ENCODE measurements at regions not wholly inside any gene's neighbourhood (a gene's known extent, or its start where the extent isn't known, plus 50 kb on each side); places are given as distances from the start of the nearest gene placed in this dataset.

DNA sequence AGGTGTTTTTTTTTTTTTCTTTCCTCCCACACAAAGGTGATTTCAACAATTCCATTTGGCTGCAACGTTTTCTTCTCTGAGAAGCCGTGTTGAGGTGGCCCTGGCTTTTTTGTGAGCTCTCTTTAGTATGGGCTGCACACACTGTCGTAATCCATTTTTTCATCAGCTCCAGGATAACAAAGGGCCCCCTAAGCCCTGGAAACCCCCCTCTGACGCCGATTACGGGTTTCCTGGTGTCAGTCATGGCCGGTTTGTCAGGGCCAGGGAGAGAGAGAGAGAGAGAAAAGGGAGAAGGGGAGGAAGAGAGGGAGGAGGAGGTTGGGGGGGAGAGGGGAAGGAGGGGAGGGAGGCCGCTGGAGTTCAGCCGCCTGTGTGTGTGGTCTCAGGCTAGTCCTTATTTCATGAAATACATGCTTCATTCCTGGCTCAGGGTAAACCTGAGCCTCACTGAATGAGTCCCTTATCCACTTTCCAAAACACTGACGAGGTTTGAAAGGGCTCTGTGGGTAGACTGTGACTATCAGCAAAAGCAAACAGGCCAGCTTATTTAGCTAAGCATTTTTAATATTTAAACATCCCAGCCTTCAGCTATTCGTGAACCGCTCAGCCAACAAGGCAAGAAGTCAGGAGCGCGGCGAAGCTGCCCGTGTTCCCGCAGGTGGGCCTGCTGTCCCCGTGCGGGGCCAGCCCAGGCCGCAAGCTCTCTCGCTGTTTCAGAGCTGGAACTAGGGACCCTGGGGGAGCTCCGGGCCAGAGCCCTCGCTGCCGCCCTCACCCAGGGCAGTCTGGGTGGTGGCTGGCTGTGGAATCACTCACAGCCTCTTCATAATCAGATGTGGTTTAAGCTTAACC is 172.8 kb downstream of the ERCC6L2 start:
- DNase-seq (peak in 1 of 5 donors; percentile 23), ATAC-seq (peak in 2 of 4 donors; percentile 32 to 38)
- H3K27ac ChIP-seq, result peak overlapping the region in 8 of 12 donors; percentile 5 to 78 (median 30)
- H3K4me1 ChIP-seq, result peaks cover 0 to 17% (median 0%) of the 10 kb centered on the region in 12 donors
- TF ChIP-seq, protein P1, sequence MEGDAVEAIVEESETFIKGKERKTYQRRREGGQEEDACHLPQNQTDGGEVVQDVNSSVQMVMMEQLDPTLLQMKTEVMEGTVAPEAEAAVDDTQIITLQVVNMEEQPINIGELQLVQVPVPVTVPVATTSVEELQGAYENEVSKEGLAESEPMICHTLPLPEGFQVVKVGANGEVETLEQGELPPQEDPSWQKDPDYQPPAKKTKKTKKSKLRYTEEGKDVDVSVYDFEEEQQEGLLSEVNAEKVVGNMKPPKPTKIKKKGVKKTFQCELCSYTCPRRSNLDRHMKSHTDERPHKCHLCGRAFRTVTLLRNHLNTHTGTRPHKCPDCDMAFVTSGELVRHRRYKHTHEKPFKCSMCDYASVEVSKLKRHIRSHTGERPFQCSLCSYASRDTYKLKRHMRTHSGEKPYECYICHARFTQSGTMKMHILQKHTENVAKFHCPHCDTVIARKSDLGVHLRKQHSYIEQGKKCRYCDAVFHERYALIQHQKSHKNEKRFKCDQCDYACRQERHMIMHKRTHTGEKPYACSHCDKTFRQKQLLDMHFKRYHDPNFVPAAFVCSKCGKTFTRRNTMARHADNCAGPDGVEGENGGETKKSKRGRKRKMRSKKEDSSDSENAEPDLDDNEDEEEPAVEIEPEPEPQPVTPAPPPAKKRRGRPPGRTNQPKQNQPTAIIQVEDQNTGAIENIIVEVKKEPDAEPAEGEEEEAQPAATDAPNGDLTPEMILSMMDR (IDR thresholded peaks at IDR 0.05), result no peak
- TF ChIP-seq POLR2A (IDR thresholded peaks at IDR 0.05), result no peak
- peaks cover 0 to 6% (median 0%) of the 10 kb centered on the region in 9 donors for H3K27me3 ChIP-seq
- no peaks in the 10 kb centered on the region for H3K9me3 ChIP-seq
- intact Hi-C loops (cut with DNase I), result no loop called here
- WGBS, 4 donors, result 58 to 70% (median 62%) methylated on average over 21 to 24 of the region's 24 CpGs
- H3K4me3 ChIP-seq, result peak overlapping the region in 3 of 12 donors; percentile 11 to 34 (median 29)
- H3K36me3 ChIP-seq, result no peaks in the 10 kb centered on the region

DNA sequence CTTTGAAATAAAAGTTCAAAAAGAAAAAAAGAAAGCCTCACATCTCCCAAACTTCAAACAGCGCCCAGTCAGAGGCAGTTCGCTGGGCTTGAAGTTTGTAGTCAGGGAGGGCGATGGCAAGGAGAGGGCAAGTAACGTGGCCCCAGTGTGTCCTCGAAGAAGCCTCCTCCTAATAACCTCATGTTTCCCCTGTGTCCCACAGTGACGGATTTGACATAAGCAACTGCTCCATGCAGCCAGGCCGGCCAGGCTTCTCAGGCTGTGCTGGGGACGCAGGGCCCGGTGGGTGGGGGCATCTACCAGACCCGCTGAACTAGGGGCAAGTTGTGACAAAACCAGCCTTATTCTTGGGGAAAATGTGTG is 172.2 kb downstream of the ERCC6L2 start:
- intact Hi-C loops (cut with DNase I), result no loop called here
- peaks cover 0 to 17% (median 0%) of the 10 kb centered on the region in 12 donors for H3K4me1 ChIP-seq
- no peak for DNase-seq
- WGBS, 4 donors, result 79 to 90% (median 88%) methylated on average over 10 of the region's 10 CpGs
- H3K27me3 ChIP-seq, result peaks cover 0 to 6% (median 0%) of the 10 kb centered on the region in 9 donors
- TF ChIP-seq, protein P1 (IDR thresholded peaks at IDR 0.05), result no peak
- TF ChIP-seq POLR2A (IDR thresholded peaks at IDR 0.05), result no peak
- no peak overlapping the region for H3K4me3 ChIP-seq
- H3K9me3 ChIP-seq, result no peaks in the 10 kb centered on the region
- no peaks in the 10 kb centered on the region for H3K36me3 ChIP-seq
- H3K27ac ChIP-seq, result peak overlapping the region in 1 of 12 donors; percentile 78
- ATAC-seq, result no peak

DNA sequence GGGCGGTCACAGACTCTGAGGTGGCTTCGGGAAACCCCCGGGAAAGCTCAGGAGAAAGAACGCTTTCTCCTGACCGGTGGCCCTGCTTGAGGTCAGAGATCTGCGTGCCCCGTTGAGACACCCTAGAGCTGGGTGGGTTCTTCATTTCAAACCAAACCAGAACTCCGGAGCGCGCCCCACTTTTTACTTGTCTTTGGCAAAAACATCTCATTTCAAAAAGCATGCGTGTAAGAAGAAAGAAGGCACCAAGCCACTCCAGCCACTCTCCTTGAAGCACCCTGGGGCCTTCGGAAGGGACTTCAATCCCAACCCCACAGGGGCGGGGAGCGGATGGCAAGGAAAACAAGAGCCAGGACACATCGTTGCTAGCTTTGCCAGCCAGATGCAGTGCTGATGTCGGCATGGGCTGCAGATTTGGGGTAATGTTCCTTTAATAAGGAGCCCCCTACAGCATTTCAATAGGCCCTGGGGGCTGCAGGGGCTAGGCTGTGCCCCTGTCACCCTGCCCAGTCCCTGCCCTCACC is 171.7 kb downstream of the ERCC6L2 start:
- intact Hi-C loops (cut with DNase I), result no loop called here
- no peak for ATAC-seq
- 92 to 95% (median 94%) methylated on average over 16 of the region's 16 CpGs for WGBS, 4 donors

DNA sequence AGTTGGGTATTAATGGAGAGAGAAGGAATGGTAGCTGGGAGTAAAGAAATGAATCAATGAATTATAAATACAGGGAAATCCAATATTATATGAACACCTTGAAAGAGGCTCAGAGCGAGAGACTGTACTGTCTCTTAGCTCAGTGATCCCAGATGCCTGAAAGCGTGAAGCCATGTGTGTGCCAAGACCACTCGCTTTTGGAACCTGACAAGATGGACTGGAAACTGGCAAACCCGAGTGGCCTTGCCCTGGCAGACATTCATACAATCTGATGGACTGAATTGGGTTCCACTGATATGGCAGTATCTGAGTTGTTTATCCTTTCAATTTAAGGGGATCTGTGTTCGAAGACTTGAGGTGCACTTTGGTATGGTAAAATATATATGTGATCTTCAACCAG is 170.3 kb downstream of the ERCC6L2 start:
- no peak for DNase-seq
- H3K27ac ChIP-seq, result no peak overlapping the region
- H3K4me3 ChIP-seq, result no peak overlapping the region
- ATAC-seq, result no peak
- intact Hi-C loops (cut with DNase I), result no loop called here
- H3K9me3 ChIP-seq, result no peaks in the 10 kb centered on the region
- WGBS, 4 donors, result 91 to 98% (median 95%) methylated on average over 5 of the region's 5 CpGs
- H3K36me3 ChIP-seq, result no peaks in the 10 kb centered on the region
- TF ChIP-seq POLR2A (IDR thresholded peaks at IDR 0.05), result no peak
- TF ChIP-seq, protein P1 (IDR thresholded peaks at IDR 0.05), result no peak
- peaks cover 0 to 17% (median 0%) of the 10 kb centered on the region in 12 donors for H3K4me1 ChIP-seq
- H3K27me3 ChIP-seq, result peaks cover 0 to 6% (median 0%) of the 10 kb centered on the region in 9 donors

More for the DNA sequence above, 171.7 kb downstream of the ERCC6L2 start:
- peaks cover 0 to 17% (median 0%) of the 10 kb centered on the region in 12 donors for H3K4me1 ChIP-seq
- peaks cover 0 to 6% (median 0%) of the 10 kb centered on the region in 9 donors for H3K27me3 ChIP-seq
- DNase-seq, result no peak
- no peak overlapping the region for H3K4me3 ChIP-seq
- no peaks in the 10 kb centered on the region for H3K36me3 ChIP-seq
- TF ChIP-seq POLR2A (IDR thresholded peaks at IDR 0.05), result no peak
- TF ChIP-seq, protein P1 (IDR thresholded peaks at IDR 0.05), result no peak
- no peaks in the 10 kb centered on the region for H3K9me3 ChIP-seq
- no peak overlapping the region for H3K27ac ChIP-seq
